Stomach (tissue), 8 donors: ENCODE measurements at regions not wholly inside any gene's neighbourhood (a gene's known extent, or its start where the extent isn't known, plus 50 kb on each side); places are given as distances from the start of the nearest gene placed in this dataset.

ENCODE experiments used
- DNase-seq, 2 donors: peaks; one replicate each; pipeline versions ENCODE4 v3.0.0 to v3.0.0-alpha.2; 2013 to 2019
- H3K27ac ChIP-seq, 5 donors: fragments of 200-600 bp in 4 of 5; sonication (generic) in 4 of 5; one replicate each; pipeline ENCODE4 v1.5.1; 2013 to 2019; ENCODE audit warnings: mild to moderate bottlenecking in 1 of 5, moderate library complexity in 1 of 5
- H3K27me3 ChIP-seq, 3 donors: fragments of 200-600 bp; sonication (generic); one replicate each; pipeline ENCODE4 v1.5.1; 2017 to 2019; ENCODE audit warnings: mixed run types in 1 of 3
- H3K36me3 ChIP-seq, 4 donors: fragments of 200-600 bp; sonication (generic); 1 replicate in 3 of 4; 2 replicates in 1 of 4; pipeline ENCODE4 v1.5.1; 2016 to 2019
- H3K4me1 ChIP-seq, 4 donors: fragments of 200-600 bp; sonication (generic); one replicate each; pipeline ENCODE4 v1.5.1; 2016 to 2019
- H3K4me3 ChIP-seq, 4 donors: fragments of 200-600 bp; sonication (generic) in 3 of 4; one replicate each; pipeline ENCODE4 v1.5.1; 2016 to 2019; ENCODE audit warnings: mild to moderate bottlenecking in 1 of 4
- H3K9me3 ChIP-seq, 4 donors: fragments of 200-600 bp; sonication (generic); one replicate each; pipeline ENCODE4 v1.5.1; 2016 to 2019
- EP300 ChIP-seq: sonication (generic); formaldehyde crosslinking; IDR thresholded peaks from one replicate; pipeline ENCODE4 v1.6.1; 2017; ENCODE audit warnings: antibody characterized with exemption
- POLR2A ChIP-seq, 4 donors: fragments of 450-650 bp; IDR thresholded peaks; one replicate each; pipeline ENCODE4 v1.6.1; 2016; ENCODE audit warnings: antibody characterized with exemption in 4 of 4, control low read depth in 2 of 4, mild to moderate bottlenecking in 1 of 4, moderate library complexity in 1 of 4
- POLR2AphosphoS5 ChIP-seq, 3 donors: sonication (generic); formaldehyde crosslinking; IDR thresholded peaks; one replicate each; pipeline ENCODE4 v1.6.1; 2016; ENCODE audit warnings: antibody characterized with exemption in 3 of 3
- WGBS, 5 donors: extraction: QIAGEN DNeasy Blood & Tissue Kit in 3 of 5; methylation state at CpG; one replicate each; pipeline versions ENCODE4 v1.1.5 to v1.1.7; 2013 to 2018; 5-methylcytosine and 5-hydroxymethylcytosine counted together
- intact Hi-C: fragments of 100-400 bp; cut with DNase I; formaldehyde crosslinking; loops from one replicate; pipeline ENCODE4 v1.15.1; 2023; ENCODE audit warnings: low total_unique reads
- TF ChIP-seq, protein P1 (sequence below), 7 experiments: fragments of 450-650 bp in 4 of 7; fragments of 200-600 bp in 3 of 7; sonication (generic) in 3 of 7; IDR thresholded peaks; one replicate each; pipeline ENCODE4 v1.5.1; 2016 to 2019; ENCODE audit warnings: antibody characterized with exemption in 7 of 7, control low read depth in 2 of 7, mild to moderate bottlenecking in 1 of 7
- donor health status: healthy with polysubstance abuse.
- donor health status: Bipolar disorder and iron deficiency.
- donor health status: healthy.

DNA sequence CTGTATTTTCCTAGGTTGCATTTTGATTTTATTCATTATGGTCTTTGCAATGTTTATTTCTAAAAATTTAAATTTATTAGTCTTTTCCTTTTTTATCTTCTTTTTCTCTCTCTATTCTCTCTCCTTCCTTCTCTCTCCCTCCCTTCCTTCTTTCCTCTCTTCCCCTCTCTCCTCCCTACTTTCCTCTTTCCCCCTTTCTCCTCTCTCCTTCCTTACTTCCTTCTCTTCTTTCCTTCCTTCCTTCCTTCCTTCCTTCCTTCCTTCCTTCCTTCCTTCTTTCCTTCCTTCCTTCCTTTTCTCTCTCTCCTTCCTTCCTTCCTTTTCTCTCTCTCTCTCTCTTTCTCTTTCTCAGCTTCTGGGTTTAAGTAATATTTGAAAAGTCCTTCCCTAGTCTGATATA is 72.8 kb upstream of the RASGRF1 start:
- H3K9me3 ChIP-seq = no peaks in the 10 kb centered on the region
- intact Hi-C loops = no loop called here
- no peak for DNase-seq
- no peak overlapping the region for H3K4me3 ChIP-seq
- H3K27ac ChIP-seq = no peak overlapping the region
- peaks cover 0 to 6% (median 0%) of the 10 kb centered on the region in 3 donors for H3K27me3 ChIP-seq
- H3K36me3 ChIP-seq = no peaks in the 10 kb centered on the region
- TF ChIP-seq, protein P1, sequence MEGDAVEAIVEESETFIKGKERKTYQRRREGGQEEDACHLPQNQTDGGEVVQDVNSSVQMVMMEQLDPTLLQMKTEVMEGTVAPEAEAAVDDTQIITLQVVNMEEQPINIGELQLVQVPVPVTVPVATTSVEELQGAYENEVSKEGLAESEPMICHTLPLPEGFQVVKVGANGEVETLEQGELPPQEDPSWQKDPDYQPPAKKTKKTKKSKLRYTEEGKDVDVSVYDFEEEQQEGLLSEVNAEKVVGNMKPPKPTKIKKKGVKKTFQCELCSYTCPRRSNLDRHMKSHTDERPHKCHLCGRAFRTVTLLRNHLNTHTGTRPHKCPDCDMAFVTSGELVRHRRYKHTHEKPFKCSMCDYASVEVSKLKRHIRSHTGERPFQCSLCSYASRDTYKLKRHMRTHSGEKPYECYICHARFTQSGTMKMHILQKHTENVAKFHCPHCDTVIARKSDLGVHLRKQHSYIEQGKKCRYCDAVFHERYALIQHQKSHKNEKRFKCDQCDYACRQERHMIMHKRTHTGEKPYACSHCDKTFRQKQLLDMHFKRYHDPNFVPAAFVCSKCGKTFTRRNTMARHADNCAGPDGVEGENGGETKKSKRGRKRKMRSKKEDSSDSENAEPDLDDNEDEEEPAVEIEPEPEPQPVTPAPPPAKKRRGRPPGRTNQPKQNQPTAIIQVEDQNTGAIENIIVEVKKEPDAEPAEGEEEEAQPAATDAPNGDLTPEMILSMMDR (IDR thresholded peaks at IDR 0.05) = no peak
- no peak for TF ChIP-seq POLR2AphosphoS5 (IDR thresholded peaks at IDR 0.05)
- no peaks in the 10 kb centered on the region for H3K4me1 ChIP-seq

DNA sequence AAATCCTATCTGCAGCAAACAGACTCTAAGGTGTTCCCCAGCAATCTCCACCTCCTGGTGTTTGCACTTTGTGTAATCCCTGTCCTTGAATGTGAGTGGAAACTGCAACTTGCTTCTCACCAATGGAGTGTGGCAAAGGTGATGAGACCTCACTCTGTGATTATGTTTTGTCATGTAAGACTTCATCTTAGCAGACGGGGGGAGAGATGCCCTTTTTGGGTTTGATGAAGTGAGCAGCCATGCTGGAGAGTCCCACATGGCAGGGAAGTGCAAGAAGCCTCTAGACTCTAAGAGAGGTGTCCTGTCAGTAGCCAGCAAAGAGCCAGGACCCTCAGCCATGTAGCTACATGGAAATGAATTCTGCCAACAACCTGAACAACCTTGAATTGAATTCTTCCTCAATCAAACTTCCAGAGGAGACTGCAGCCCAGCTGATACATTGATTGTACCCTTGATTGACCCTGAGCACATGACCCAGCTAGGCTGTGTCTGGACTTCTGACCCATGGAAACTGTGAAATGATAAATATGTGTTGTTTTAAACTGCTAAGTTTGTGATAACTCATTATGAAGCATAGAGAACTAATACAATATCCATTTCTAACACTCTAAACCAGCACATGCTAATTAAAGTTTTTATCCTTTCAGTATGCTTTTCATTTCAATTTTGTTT is 71.4 kb upstream of the RASGRF1 start:
- H3K27ac ChIP-seq = no peak overlapping the region

DNA sequence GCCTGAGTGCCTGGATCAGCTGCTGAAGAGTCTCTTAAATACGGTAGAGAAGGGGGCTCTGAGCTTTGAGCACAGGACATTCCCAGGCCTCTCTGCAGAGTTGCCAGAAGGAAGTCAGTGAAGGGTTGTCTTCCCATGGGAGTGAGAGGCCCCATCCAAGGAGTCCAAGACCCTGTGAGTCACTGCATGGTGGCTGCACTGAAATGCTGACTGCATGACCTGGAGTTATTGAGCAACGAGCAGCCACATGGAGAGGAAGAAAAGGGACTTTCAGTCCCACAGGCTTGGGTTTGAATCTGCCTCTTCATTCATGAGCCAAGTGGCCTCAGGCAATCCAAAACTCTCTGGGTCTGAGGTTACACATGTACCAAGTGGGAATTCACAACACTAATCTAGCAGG is 69.6 kb upstream of the RASGRF1 start:
- TF ChIP-seq, protein P1 (IDR thresholded peaks at IDR 0.05) = no peak
- TF ChIP-seq POLR2A (IDR thresholded peaks at IDR 0.05) = no peak
- no peak for TF ChIP-seq EP300
- no peak for TF ChIP-seq POLR2AphosphoS5 (IDR thresholded peaks at IDR 0.05)
- WGBS, 5 donors = 49 to 71% (median 61%) methylated on average over 2 of the region's 2 CpGs
- Histone ChIP-seq H3K27ac (no peak overlapping the region), H3K4me3 (no peak overlapping the region), H3K27me3 (no peaks in the 10 kb centered on the region), H3K4me1 (no peaks in the 10 kb centered on the region), H3K36me3 (no peaks in the 10 kb centered on the region), H3K9me3 (no peaks in the 10 kb centered on the region)
- intact Hi-C loops = no loop called here
- DNase-seq = no peak

More for the DNA sequence above, 71.4 kb upstream of the RASGRF1 start:
- DNase-seq = no peak
- Histone ChIP-seq H3K9me3 (no peaks in the 10 kb centered on the region), H3K4me3 (no peak overlapping the region), H3K27me3 (peaks cover 0 to 6% (median 0%) of the 10 kb centered on the region in 3 donors), H3K36me3 (no peaks in the 10 kb centered on the region), H3K4me1 (no peaks in the 10 kb centered on the region)
- intact Hi-C loops = no loop called here
- 0 to 55% (median 31%) methylated on average over 1 of the region's 1 CpG for WGBS, 5 donors
- no peak for TF ChIP-seq POLR2A (IDR thresholded peaks at IDR 0.05)
- TF ChIP-seq EP300 = no peak
- TF ChIP-seq POLR2AphosphoS5 (IDR thresholded peaks at IDR 0.05) = no peak
- TF ChIP-seq, protein P1 (IDR thresholded peaks at IDR 0.05) = no peak

DNA sequence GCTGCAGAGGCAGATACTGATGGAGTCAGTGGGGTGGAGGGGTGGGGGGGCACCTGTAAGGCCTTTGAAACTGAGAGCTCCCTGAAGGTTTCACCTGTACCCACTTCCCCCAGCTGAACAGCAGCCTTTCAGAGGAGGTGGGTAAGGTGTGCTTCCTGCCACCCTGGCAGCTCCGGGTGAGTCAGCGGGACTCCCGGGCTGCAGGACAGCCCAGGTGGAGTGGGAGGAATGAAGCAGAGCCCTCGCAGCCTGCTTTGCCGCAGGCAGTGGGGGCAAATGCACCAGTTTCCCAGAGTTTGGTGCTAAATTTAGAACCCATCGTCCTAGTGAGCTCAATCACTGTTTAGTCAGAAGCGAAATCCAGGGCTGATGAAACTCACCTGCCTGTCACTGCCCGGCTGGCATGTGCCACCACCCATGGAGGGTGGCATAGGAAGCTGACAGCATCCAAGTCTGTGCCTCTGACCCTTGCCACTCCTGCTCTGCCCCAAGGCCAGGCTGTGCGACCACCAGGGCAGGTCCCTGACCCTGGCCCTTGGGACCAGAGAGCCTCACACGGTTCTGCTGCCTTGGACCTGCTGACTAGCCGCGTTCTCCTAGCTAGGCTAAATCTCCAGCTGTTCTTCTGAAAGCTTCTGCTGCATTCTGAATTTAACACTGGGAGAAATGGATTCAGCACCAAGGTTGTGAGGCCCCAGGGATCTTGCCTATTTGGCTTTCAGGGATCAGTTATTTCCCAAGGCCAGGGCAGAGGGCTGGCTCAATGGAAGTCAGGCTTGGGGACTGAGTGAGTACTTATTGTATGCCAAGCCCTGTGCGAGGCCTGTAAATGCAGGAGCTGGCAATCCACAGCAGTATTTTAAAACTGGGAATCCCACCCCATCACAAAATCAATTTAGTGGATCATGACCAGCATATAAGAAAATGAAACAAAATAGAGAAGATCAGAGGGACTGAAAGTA is 67.3 kb upstream of the RASGRF1 start:
- H3K27ac ChIP-seq = no peak overlapping the region
- H3K4me3 ChIP-seq = no peak overlapping the region
- no peaks in the 10 kb centered on the region for H3K36me3 ChIP-seq
- TF ChIP-seq POLR2A (IDR thresholded peaks at IDR 0.05) (no peak), POLR2AphosphoS5 (IDR thresholded peaks at IDR 0.05) (no peak), EP300 (no peak)
- TF ChIP-seq, protein P1 (IDR thresholded peaks at IDR 0.05) = no peak
- H3K27me3 ChIP-seq = no peaks in the 10 kb centered on the region
- WGBS, 5 donors = 82 to 88% (median 82%) methylated on average over 13 of the region's 13 CpGs
- no peaks in the 10 kb centered on the region for H3K9me3 ChIP-seq
- no peaks in the 10 kb centered on the region for H3K4me1 ChIP-seq
- DNase-seq = no peak
- intact Hi-C loops = no loop called here
